DND-41 (cell line): ENCODE measurements at regions not wholly inside any gene's neighbourhood (a gene's known extent, or its start where the extent isn't known, plus 50 kb on each side); places are given as distances from the start of the nearest gene placed in this dataset.

Experiments used
- EZH2 ChIP-seq: IDR thresholded peaks from 3 replicates; pipeline ENCODE4 v1.6.1; 2012; ENCODE audit warnings: borderline replicate concordance, low read depth, mild to moderate bottlenecking, moderate library complexity, low read length, inconsistent platforms; ENCODE audit not compliant: severe bottlenecking
- TF ChIP-seq, protein P1 (sequence below): IDR thresholded peaks from 2 replicates; pipeline ENCODE4 v1.5.1; 2012; ENCODE audit warnings: borderline replicate concordance, low read length, moderate library complexity, mild to moderate bottlenecking; ENCODE audit not compliant: poor library complexity, severe bottlenecking; ENCODE audit errors: extremely low read depth

DNA sequence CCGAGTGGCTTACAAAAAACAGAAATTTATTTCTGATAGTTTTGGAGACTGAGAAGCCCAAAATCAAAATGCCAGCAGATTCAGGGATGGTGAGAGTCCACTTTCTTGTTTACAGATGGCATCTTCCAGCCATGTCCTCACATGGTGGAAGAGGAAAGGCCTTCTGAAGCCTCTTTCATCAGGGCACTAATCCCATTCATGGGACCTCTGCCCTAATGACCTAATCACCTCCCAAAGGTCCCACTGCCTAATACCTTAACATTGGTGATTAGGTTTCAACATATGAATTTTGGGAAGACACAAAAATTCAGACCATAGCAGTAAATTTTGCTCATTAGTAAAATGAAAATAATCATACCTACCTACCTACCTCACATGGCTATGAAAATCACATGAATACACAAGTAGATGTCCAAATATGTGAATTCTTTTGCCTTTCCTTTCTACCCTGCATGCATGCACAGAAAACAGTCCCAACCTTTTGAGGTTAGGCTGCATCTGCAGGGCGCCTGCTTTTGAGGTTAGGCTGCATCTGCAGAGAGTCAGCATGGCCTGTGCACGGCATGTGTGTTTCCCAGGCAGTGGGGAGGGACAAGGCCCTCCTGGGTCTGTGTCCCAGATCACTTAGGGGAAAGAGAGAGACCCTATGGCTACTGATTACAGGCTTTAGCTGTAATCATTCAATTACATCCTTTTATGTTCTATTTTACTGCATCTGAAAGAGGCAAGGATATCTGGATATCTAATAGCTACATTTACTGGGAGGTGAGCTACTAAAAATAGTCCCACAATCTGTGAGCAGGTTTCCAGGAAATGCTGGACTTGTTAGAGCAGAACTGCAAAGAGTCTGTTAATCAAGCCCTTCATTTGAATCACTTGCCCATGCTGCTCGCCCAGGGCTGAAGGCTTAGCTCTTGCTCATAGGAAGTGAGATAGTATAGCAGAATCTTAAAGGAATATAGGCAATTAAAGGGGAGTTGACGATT, 497.7 kb upstream of the MARCKS start:
- TF ChIP-seq, protein P1, sequence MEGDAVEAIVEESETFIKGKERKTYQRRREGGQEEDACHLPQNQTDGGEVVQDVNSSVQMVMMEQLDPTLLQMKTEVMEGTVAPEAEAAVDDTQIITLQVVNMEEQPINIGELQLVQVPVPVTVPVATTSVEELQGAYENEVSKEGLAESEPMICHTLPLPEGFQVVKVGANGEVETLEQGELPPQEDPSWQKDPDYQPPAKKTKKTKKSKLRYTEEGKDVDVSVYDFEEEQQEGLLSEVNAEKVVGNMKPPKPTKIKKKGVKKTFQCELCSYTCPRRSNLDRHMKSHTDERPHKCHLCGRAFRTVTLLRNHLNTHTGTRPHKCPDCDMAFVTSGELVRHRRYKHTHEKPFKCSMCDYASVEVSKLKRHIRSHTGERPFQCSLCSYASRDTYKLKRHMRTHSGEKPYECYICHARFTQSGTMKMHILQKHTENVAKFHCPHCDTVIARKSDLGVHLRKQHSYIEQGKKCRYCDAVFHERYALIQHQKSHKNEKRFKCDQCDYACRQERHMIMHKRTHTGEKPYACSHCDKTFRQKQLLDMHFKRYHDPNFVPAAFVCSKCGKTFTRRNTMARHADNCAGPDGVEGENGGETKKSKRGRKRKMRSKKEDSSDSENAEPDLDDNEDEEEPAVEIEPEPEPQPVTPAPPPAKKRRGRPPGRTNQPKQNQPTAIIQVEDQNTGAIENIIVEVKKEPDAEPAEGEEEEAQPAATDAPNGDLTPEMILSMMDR: no peak
- no peak for TF ChIP-seq EZH2
